ENCODE measurements at regions not wholly inside any gene's neighbourhood (a gene's known extent, or its start where the extent isn't known, plus 50 kb on each side); places are given as distances from the start of the nearest gene placed in this dataset.

DNA sequence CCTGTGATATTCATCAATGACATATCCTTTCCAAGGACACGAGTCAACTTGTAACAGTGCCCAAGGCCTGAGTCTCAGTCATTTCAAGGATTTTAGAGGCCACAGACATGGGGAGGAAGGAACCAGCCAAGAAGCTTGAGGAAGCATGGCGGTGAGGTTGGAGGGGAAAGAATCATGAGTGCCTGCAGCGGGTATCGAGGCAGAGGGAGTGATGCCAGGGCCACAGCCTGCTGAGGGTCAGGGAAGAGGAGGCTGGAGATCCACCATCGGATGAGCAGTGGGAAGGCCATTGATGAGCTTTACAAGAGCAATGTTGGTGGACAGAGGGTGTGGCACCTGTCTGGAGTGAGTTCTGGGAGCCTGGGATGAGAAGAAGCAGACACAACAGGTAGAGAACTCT lies 88.5 kb upstream of the IER5L start:
- DNase-seq = no peak
- 74% methylated on average over 5 of the region's 5 CpGs for WGBS (ENCODE audit: insufficient coverage, low coverage, low lambda C conversion rate, missing lambda C conversion rate)
- intact Hi-C loops (cut with DNase I) = no loop called here

GRCh38 chr9:129264388-129264787 lies 86.3 kb upstream of the IER5L start:
- intact Hi-C loops (cut with DNase I) = no loop called here
- H3K4me1 ChIP-seq = no peaks in the 10 kb centered on the region
- 67% methylated on average over 3 of the region's 5 CpGs for WGBS (ENCODE audit: insufficient coverage, low coverage, low lambda C conversion rate, missing lambda C conversion rate)

More for the DNA sequence above, 88.5 kb upstream of the IER5L start:
- H3K9me3 ChIP-seq = no peaks in the 10 kb centered on the region
- no peak for ATAC-seq
- no peaks in the 10 kb centered on the region for H3K36me3 ChIP-seq
- H3K4me3 ChIP-seq = no peak overlapping the region
- TF ChIP-seq POLR2A (IDR thresholded peaks at IDR 0.05) = no peak
- TF ChIP-seq CTCF (IDR thresholded peaks at IDR 0.05) = no peak
- no peak overlapping the region for H3K27ac ChIP-seq
- H3K4me1 ChIP-seq = no peaks in the 10 kb centered on the region
- H3K27me3 ChIP-seq = no peaks in the 10 kb centered on the region

GRCh38 chr9:129263836-129264235 lies 85.8 kb upstream of the IER5L start:
- Histone ChIP-seq H3K36me3 (no peaks in the 10 kb centered on the region), H3K9me3 (no peaks in the 10 kb centered on the region), H3K4me1 (peaks cover 0 to 1% (median 0%) of the 10 kb centered on the region in 4 donors), H3K27me3 (no peaks in the 10 kb centered on the region), H3K4me3 (no peak overlapping the region), H3K27ac (no peak overlapping the region)
- 76% methylated on average over 4 of the region's 8 CpGs for WGBS (ENCODE audit: insufficient coverage, low coverage, low lambda C conversion rate, missing lambda C conversion rate)
- TF ChIP-seq CTCF (IDR thresholded peaks at IDR 0.05) (no peak), POLR2A (IDR thresholded peaks at IDR 0.05) (no peak)
- DNase-seq (peak in 1 of 3 donors; percentile 32), ATAC-seq (no peak)
- intact Hi-C loops (cut with DNase I) = no loop called here

More at GRCh38 chr9:129264388-129264787, 86.3 kb upstream of the IER5L start:
- Histone ChIP-seq H3K27ac (no peak overlapping the region), H3K9me3 (no peaks in the 10 kb centered on the region), H3K4me3 (no peak overlapping the region), H3K36me3 (no peaks in the 10 kb centered on the region), H3K27me3 (no peaks in the 10 kb centered on the region)
- DNase-seq (no peak), ATAC-seq (no peak)
- TF ChIP-seq CTCF (IDR thresholded peaks at IDR 0.05) (no peak), POLR2A (IDR thresholded peaks at IDR 0.05) (no peak)

DNA sequence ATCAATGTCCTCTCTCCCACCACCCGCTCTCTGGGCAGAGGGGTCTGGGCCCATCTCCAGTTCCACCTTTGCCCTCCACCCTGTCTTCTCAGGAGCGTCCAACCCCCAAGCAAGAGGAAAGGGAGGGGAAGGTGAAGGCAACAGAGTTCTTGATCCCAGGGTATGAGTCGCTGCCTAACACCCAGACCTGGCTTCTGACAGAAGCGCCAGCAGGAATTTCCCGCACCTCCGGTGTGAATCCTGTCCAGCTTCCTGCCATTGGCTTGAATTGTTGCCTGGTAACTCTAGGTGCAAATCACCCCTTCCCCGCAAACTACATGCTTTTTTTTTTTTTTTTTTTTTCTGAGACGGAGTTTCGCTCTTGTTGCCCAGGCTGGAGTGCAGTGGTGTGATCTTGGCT lies 84.2 kb upstream of the IER5L start:
- TF ChIP-seq CTCF (IDR thresholded peaks at IDR 0.05) (no peak), POLR2A (IDR thresholded peaks at IDR 0.05) (no peak)
- Histone ChIP-seq H3K4me3 (no peak overlapping the region), H3K4me1 (peaks cover 0 to 8% (median 0%) of the 10 kb centered on the region in 4 donors), H3K27me3 (peaks cover 0 to 6% of the 10 kb centered on the region in 2 donors), H3K9me3 (no peaks in the 10 kb centered on the region), H3K36me3 (no peaks in the 10 kb centered on the region), H3K27ac (no peak overlapping the region)
- intact Hi-C loops (cut with DNase I) = no loop called here
- 81% methylated on average over 5 of the region's 9 CpGs for WGBS (ENCODE audit: insufficient coverage, low coverage, low lambda C conversion rate, missing lambda C conversion rate)
- ATAC-seq = no peak
- no peak for DNase-seq

GRCh38 chr9:129259375-129259774 lies 81.3 kb upstream of the IER5L start:
- intact Hi-C loops (cut with DNase I) = no loop called here
- DNase-seq (peak in 1 of 3 donors; percentile 5), ATAC-seq (no peak)
- peaks cover 0 to 6% of the 10 kb centered on the region in 2 donors for H3K27me3 ChIP-seq
- H3K36me3 ChIP-seq = no peaks in the 10 kb centered on the region
- H3K27ac ChIP-seq = no peak overlapping the region
- no peak overlapping the region for H3K4me3 ChIP-seq
- H3K4me1 ChIP-seq = peaks cover 0 to 8% (median 0%) of the 10 kb centered on the region in 4 donors
- TF ChIP-seq POLR2A (IDR thresholded peaks at IDR 0.05) = no peak
- no peak for TF ChIP-seq CTCF (IDR thresholded peaks at IDR 0.05)
- H3K9me3 ChIP-seq = no peaks in the 10 kb centered on the region
- WGBS (ENCODE audit: insufficient coverage, low coverage, low lambda C conversion rate, missing lambda C conversion rate) = 69% methylated on average over 7 of the region's 7 CpGs
